ENCODE measurements at regions not wholly inside any gene's neighbourhood (a gene's known extent, or its start where the extent isn't known, plus 50 kb on each side); places are given as distances from the start of the nearest gene placed in this dataset.
"Not testable (repeated sequence)": the region's sequence is repeated elsewhere in the genome, so short reads cannot be mapped to it uniquely, and the experiment has no call there.

DNA sequence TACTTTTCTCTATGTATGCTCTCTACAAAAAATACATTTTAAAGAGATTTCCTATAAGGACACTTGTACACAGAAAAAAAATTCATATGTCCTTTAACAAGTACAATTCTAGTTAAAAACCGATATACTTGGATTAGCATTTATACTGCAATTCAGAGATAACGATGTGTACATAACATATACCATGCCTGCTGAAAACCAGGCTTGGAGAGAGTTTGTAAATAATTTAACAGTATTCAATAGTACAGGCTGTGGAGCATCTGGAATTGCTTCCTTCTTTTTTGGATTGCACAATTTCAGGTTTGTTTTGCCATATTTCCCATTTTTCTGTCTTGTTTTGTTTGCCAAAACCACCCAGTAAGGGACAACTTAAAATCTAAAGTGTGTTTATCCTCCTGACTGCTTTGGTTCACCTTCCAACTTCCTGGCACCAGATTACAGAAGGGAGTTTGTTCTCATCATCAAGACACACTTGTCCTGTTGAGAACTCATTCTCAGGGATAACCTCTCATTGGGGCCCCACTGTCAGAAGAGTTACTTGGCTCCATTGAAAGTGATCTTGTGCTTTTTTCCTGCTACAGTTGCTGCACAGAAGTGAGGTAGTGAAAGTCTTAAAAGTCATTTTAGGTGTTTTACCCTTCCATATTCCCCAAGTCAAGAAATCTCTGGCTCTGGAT is 1526.7 kb downstream of the KHDRBS2 start:
- intact Hi-C loops (cut with DNase I; ENCODE audit: low total_unique reads); H3K27ac ChIP-seq: not testable (repeated sequence)
- 66 to 85% (median 74%) methylated on average over 2 of the region's 2 CpGs for WGBS, 5 donors

DNA sequence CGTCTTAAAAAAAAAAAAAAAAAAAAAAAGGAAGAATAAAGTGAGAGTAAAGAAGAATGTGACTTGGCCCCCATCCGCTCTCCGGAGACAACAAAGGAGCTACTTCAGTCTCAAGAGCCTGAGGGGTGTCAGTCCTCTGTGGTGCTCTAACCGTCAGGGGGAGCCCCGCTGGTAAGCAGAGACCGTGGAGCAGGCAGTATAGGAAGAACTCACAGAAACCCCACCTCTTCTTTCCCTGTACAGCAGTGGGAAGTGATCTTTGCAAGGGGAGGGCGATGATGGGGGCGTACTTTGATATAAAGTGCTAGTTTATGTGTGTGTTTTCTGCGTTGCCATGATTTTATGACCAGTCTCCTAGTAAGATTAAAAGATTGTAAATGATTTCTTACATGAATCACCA is 1527.3 kb downstream of the KHDRBS2 start:
- H3K36me3 ChIP-seq; DNase-seq; intact Hi-C loops (cut with DNase I; ENCODE audit: low total_unique reads); H3K4me3 ChIP-seq; H3K4me1 ChIP-seq; H3K27ac ChIP-seq; H3K9me3 ChIP-seq; H3K27me3 ChIP-seq: not testable (repeated sequence)
- WGBS, 5 donors, result 84 to 88% (median 87%) methylated on average over 8 to 9 of the region's 9 CpGs

More for the DNA sequence above, 1526.7 kb downstream of the KHDRBS2 start:
- H3K36me3 ChIP-seq, H3K9me3 ChIP-seq, DNase-seq, H3K27me3 ChIP-seq, H3K4me3 ChIP-seq, H3K4me1 ChIP-seq: not testable (repeated sequence)

GRCh38 chr6:60754879-60755278 is 1531.1 kb downstream of the KHDRBS2 start:
- peaks cover 0 to 7% (median 3%) of the 10 kb centered on the region in 4 donors for H3K9me3 ChIP-seq
- intact Hi-C loops (cut with DNase I; ENCODE audit: low total_unique reads), result no loop called here
- no peaks in the 10 kb centered on the region for H3K27me3 ChIP-seq
- no peak overlapping the region for H3K4me3 ChIP-seq
- no peaks in the 10 kb centered on the region for H3K4me1 ChIP-seq
- no peaks in the 10 kb centered on the region for H3K36me3 ChIP-seq
- H3K27ac ChIP-seq, result no peak overlapping the region
- no peak for DNase-seq
- TF ChIP-seq, protein P1, sequence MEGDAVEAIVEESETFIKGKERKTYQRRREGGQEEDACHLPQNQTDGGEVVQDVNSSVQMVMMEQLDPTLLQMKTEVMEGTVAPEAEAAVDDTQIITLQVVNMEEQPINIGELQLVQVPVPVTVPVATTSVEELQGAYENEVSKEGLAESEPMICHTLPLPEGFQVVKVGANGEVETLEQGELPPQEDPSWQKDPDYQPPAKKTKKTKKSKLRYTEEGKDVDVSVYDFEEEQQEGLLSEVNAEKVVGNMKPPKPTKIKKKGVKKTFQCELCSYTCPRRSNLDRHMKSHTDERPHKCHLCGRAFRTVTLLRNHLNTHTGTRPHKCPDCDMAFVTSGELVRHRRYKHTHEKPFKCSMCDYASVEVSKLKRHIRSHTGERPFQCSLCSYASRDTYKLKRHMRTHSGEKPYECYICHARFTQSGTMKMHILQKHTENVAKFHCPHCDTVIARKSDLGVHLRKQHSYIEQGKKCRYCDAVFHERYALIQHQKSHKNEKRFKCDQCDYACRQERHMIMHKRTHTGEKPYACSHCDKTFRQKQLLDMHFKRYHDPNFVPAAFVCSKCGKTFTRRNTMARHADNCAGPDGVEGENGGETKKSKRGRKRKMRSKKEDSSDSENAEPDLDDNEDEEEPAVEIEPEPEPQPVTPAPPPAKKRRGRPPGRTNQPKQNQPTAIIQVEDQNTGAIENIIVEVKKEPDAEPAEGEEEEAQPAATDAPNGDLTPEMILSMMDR (IDR thresholded peaks at IDR 0.05), result no peak
- TF ChIP-seq POLR2AphosphoS5 (IDR thresholded peaks at IDR 0.05), result no peak
- TF ChIP-seq EP300 (IDR thresholded peaks at IDR 0.05), result no peak
- no peak for TF ChIP-seq POLR2A (IDR thresholded peaks at IDR 0.05)

DNA sequence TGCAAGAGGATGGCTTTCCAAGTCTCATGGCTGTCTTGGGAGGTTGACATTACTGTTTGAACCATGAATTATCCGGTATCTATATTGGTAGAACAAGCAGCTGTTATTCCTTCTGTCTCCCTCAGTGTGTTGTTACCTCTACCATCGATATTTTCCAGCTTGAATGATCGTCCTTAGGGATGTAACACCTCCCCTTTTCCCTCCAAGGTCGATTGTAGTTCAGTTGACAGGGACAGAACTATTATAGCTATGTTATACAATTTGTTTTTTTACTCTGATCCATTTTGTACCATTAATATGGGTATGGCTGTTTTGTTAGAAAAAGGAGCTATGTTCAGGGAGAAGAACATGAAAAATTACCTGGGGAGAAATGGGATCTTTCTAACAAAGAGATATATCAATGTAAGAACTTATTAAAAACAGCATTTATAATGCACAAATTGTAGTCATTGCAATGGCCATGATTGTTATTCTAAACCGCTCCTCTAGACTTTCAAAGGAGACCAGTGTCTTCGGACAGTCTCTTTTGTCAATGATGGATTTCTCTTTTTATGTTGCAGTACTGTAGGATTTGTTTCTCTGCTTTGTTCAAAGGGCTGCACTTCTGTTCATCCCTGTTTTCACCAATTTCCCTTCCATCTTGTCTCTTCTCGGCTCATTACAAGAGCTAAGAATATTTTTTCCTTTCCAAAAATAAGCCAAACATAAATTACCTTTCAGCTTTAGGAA is 1535.5 kb downstream of the KHDRBS2 start:
- 58 to 61% (median 59%) methylated on average over 7 of the region's 7 CpGs for WGBS, 5 donors
- intact Hi-C loops (cut with DNase I; ENCODE audit: low total_unique reads), result not testable (repeated sequence)

GRCh38 chr6:60747765-60748556 is 1538.1 kb downstream of the KHDRBS2 start:
- H3K4me3 ChIP-seq; H3K36me3 ChIP-seq; H3K27ac ChIP-seq; intact Hi-C loops (cut with DNase I; ENCODE audit: low total_unique reads); H3K27me3 ChIP-seq; DNase-seq; H3K4me1 ChIP-seq; H3K9me3 ChIP-seq: not testable (repeated sequence)
- WGBS, 5 donors, result 32 to 71% (median 52%) methylated on average over 2 of the region's 2 CpGs

More for the DNA sequence above, 1535.5 kb downstream of the KHDRBS2 start:
- H3K27ac ChIP-seq, H3K4me3 ChIP-seq, H3K27me3 ChIP-seq, DNase-seq, H3K4me1 ChIP-seq, H3K9me3 ChIP-seq, H3K36me3 ChIP-seq: not testable (repeated sequence)

- H3K4me3 ChIP-seq; DNase-seq; intact Hi-C loops (cut with DNase I; ENCODE audit: low total_unique reads); H3K9me3 ChIP-seq; H3K4me1 ChIP-seq; H3K27me3 ChIP-seq; H3K36me3 ChIP-seq; H3K27ac ChIP-seq: not testable (repeated sequence)
- 31 to 47% (median 38%) methylated on average over 2 of the region's 2 CpGs for WGBS, 5 donors
Observed at GRCh38 chr6:60737764-60738425, 1548.1 kb downstream of the KHDRBS2 start.

- H3K27ac ChIP-seq; H3K9me3 ChIP-seq; H3K27me3 ChIP-seq; H3K4me1 ChIP-seq; H3K36me3 ChIP-seq; H3K4me3 ChIP-seq; DNase-seq; intact Hi-C loops (cut with DNase I; ENCODE audit: low total_unique reads): not testable (repeated sequence)
- WGBS, 5 donors, result 69 to 84% (median 73%) methylated on average over 6 of the region's 6 CpGs
Observed at GRCh38 chr6:60737315-60737714, 1548.7 kb downstream of the KHDRBS2 start.

- H3K27me3 ChIP-seq; H3K4me3 ChIP-seq; H3K9me3 ChIP-seq; H3K4me1 ChIP-seq; H3K27ac ChIP-seq; DNase-seq; H3K36me3 ChIP-seq; intact Hi-C loops (cut with DNase I; ENCODE audit: low total_unique reads): not testable (repeated sequence)
- WGBS, 5 donors, result 87 to 92% (median 89%) methylated on average over 5 of the region's 5 CpGs
Observed at GRCh38 chr6:60723935-60724334, 1562.1 kb downstream of the KHDRBS2 start.
